Renal cortical epithelial cell (primary cell): ENCODE measurements at regions not wholly inside any gene's neighbourhood (a gene's known extent, or its start where the extent isn't known, plus 50 kb on each side); places are given as distances from the start of the nearest gene placed in this dataset.
A peak's percentile ranks its signal among the peaks of the same experiment; 100 is the strongest.
"Not testable (repeated sequence)": the region's sequence is repeated elsewhere in the genome, so short reads cannot be mapped to it uniquely, and the experiment has no call there.

Experiments used
- DNase-seq: peaks from one replicate; pipeline ENCODE4 v3.0.0-alpha.2; 2011; ENCODE audit warnings: low read depth

GRCh38 chr6:6091608-6092002 lies 84.9 kb upstream of the NRN1 start:
- DNase-seq, result no peak

GRCh38 chr6:6090861-6091607 lies 84.3 kb upstream of the NRN1 start:
- no peak for DNase-seq

- DNase-seq, result no peak
Observed at GRCh38 chr6:6085928-6086668, 79.4 kb upstream of the NRN1 start.

GRCh38 chr6:6080975-6081374 lies 74.2 kb upstream of the NRN1 start:
- no peak for DNase-seq

DNA sequence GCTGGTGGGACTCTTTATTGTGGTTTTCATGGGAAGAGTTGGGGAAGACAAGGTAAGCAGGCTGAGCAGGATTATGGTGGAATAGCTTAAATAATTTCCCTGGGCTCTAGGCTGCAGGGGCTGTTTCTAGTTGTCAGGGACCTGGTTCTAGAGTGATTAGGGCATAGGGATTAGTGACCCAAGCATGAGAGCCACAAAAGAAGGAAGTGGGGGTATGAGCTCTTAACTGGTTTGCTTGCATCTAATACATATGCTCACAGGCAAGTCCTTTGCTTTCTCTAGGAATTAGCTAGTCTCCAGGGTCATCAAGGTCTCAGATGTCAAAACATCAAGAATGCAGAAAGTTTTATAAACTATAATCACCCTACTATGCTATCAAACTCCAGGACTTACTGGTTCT lies 67.5 kb upstream of the NRN1 start:
- no peak for DNase-seq

- DNase-seq, result not testable (repeated sequence)
Observed at GRCh38 chr6:6068157-6068556, 61.4 kb upstream of the NRN1 start.

- DNase-seq, result no peak
Observed at GRCh38 chr6:6058054-6058444, 51.3 kb upstream of the NRN1 start.

- DNase-seq, result peak; percentile 52
Observed at GRCh38 chr6:6057442-6058053, 50.8 kb upstream of the NRN1 start.
